ENCODE measurements at regions not wholly inside any gene's neighbourhood (a gene's known extent, or its start where the extent isn't known, plus 50 kb on each side); places are given as distances from the start of the nearest gene placed in this dataset.

GRCh38 chr11:116171271-116172140 lies 601.3 kb downstream of the BUD13 start:
- DNase-seq = no peak

DNA sequence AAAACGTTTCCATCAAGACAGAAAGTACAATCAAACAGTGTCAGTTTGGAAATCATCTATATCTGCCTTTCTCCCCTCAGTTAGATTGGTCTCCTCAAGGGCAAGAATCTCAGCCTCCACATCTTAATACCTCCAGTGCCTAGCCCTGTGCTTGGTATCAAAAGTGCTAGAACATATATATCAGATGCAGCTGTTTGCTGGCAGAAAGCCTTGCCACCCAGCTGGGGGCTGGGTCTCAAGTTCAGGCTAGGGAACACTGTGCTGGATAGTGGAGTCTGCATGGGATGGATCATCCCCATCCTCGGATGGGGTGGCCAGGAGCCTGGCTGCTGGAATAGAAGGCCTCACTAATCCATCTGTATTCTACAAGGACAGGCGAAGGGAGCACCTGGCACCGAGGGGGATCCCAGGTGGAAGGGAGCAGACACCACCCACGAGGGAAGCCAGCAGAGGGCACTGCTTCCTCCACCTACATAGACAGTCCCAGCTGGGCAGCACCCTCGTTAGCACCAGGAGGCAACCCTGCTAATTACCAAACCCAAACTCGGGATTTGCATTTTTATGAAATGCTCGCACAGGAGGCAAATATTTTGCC lies 602.2 kb downstream of the BUD13 start:
- no peak for DNase-seq

DNA sequence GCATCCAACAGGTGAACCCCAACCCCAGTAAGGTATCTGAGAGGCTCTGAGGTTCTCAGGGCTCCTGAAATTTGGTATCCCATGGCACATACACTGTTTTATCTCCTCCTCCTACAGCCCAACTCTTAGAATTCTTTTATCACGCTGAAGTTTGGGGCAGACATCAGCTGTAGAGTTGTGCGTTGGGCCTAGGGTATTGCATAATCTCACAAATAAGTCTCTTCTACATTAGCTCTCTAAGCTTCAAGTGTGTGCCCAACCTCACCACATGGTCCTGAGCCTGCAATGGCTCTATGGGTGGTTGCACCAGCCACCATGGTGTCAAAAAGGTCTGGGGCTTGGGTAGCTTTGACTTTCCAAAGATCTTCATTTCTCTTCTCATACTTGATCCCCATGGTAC lies 603.0 kb downstream of the BUD13 start:
- DNase-seq = no peak

- DNase-seq = no peak
Observed at GRCh38 chr11:116168459-116168787, 604.4 kb downstream of the BUD13 start.

- no peak for DNase-seq
Observed at GRCh38 chr11:116167706-116168458, 604.9 kb downstream of the BUD13 start.

DNA sequence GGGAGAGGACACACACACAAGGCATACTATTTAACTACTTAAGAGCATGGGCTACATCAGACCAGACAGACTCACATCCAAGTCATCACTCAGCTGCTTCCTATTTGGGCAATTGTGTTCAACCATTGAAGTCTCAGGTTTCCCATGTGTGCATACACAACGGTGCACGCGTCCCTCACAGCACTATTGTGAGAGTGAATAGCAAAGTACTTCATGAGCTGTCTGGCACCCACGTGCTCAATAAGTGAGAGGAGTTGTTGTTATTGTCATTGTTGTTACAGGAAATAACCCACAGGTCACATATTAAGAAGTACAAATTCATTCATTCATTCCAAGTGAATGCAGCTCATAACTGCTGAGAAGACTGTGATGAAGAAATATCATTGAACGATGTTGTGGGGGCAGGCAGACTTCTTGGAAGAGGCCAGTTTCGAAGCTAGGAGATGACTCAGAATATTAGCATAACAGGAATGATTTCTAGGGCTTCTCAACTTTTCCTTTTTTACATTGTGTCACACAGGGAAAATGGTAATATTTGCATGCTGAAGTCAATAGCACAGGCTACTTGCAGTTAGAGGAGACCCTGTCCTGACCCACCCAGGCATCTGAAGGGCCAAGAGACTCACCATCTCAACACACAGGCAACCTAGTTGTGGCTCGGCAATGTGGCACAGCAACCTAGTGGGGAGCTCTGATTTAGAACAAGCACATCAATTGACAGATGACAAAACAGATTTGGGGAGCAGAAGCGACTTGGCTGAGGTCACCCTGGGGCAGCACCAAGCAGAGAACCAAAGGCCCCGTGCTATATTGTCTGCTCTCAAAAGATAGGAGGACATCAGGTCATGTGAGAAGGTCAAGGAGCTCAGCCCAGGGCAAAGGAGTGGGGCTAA lies 606.0 kb downstream of the BUD13 start:
- no peak for DNase-seq

GRCh38 chr11:116164843-116165242 lies 607.9 kb downstream of the BUD13 start:
- DNase-seq = no peak

DNA sequence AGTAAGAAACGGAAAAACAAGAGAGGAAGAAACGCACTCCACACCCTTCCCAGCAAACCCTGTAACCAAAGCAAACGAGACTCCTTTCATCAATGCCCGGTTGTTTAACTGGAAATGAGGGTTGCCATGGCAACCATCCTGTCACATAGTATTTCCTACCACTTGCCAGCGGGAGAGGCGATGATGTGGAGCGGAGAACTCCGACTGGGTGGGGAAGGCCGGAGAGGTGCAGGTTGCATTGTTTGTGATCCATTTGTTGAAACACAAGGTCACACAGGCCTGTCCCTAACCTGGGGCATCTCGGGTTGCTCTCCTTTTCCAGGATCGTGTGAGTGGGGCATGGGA lies 609.9 kb downstream of the BUD13 start:
- DNase-seq = no peak

GRCh38 chr11:116162086-116162885 lies 610.5 kb downstream of the BUD13 start:
- no peak for DNase-seq

DNA sequence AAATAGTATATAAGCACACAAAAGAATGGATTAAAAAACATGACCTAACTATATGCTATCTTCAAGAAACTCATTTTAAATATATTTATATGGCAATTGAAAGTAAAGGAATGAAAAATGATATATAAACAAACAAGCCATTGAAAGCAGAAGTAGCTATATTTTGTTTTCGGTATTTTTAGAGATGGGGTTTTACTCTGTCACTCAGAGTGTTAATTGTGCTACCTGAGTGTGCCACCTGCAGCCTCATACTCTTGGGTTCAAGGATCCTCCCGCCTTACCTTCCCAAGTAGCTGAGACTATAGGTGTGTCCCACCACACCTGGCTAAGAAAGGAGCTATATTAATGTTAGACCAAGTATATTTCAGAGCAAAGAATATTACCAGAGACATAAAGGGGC lies 624.1 kb downstream of the BUD13 start:
- no peak for DNase-seq

- DNase-seq = no peak
Observed at GRCh38 chr11:116148056-116148455, 624.7 kb downstream of the BUD13 start.

DNA sequence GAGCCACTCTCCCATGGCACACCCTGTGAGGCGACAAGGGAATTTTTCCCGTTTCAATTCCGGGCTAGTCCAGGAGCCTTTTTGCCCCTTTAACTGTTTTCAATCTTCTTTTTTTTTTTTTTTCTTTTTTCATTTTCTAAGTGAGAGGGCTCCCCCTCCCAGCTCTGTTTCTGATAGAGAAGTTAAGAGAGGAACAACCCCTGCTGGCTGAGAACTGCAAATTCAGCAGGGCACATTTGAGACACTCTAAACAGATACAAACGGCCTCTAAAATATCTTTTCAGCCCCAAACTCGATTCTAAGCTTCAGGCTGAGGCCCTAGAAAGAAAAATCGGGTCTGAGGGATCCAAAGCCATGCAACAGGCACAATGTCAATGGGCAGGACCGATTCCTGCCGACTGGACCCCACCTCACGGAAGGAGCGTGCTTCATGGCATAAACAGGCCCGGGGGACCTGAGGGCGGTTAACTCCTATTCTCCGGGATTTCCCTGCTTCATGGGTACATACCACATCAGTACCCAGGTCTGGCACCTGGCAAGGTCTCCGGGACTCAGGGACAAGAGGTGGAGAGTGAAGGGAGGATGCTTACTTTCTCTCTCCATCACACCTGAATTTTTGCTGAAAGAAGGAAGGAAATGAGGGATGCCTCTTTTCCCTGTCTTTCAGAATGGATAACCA lies 627.5 kb downstream of the BUD13 start:
- DNase-seq = no peak

- no peak for DNase-seq
Observed at GRCh38 chr11:116144387-116144958, 628.3 kb downstream of the BUD13 start.

- DNase-seq = no peak
Observed at GRCh38 chr11:116138280-116138679, 634.1 kb upstream of the CADM1 start.

- no peak for DNase-seq
Observed at GRCh38 chr11:116137753-116138152, 633.5 kb upstream of the CADM1 start.

DNA sequence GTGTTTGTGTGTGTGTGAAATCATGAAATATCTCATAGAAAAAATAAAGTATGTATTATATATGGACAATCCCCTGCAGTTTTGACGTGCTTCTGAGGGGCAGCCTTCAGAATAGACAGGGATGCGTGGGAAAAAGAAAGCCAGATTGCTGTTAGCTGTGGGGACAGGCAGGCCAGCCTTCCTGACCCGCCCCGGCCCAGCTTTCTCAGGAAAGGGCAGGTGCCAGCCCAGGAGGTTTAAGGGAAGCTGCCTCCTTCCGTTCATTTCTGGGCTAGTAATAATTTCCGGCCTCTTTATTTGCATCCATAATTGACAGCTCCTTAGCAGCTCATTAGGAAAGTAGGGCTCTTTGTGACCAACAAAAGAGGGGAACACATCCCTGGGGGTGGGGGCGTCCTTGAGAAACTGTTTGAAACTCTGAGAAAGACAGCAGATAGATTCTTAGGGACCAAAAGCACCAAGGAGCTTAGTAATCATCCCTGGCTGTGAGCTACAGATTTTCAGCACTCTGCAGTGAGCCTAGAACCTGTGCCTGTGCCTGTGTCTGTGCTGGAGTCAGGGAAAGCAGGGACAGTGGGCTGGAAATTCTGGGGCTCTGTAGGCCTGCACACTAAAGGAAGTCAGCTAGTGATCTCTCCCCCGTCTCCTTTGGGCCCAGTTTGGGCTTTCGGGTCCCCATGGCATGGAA lies 632.9 kb upstream of the CADM1 start:
- no peak for DNase-seq

GRCh38 chr11:116135891-116136290 lies 631.7 kb upstream of the CADM1 start:
- DNase-seq = no peak

GRCh38 chr11:116134450-116134849 lies 630.2 kb upstream of the CADM1 start:
- no peak for DNase-seq

DNA sequence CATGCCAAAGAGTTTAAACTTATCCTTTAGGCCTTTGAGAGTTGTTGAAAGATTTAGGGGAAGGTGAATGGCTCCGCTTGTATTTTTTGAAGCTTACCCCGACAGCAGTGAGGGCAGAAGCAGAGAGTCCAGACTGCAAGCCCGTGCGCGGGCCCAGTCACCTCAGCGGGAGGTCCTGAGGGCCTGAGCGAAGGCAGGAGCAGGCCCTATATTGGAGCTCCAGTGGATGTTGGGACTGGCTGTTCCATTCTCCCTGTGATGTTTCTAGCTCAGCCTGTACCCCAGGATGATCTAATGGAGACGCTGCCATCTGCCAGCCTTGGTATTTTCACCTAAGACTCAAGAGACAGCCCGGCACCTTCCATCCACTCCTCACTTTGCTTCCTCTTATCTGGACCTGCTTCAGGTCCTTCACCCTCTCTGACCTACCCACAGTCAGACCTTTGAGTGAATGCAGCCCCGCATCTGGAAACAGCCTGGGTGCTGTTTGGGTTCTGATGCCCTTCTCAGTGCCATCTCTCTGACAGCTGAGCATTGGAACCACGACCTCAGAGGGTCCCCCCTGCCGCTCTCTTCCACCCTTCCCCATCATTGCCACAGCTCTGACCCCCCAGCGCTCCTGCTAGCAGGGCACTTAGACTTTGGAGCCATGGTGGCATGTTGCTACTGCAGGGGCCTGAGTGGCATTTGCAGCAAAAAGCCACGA lies 628.2 kb upstream of the CADM1 start:
- DNase-seq = no peak

DNA sequence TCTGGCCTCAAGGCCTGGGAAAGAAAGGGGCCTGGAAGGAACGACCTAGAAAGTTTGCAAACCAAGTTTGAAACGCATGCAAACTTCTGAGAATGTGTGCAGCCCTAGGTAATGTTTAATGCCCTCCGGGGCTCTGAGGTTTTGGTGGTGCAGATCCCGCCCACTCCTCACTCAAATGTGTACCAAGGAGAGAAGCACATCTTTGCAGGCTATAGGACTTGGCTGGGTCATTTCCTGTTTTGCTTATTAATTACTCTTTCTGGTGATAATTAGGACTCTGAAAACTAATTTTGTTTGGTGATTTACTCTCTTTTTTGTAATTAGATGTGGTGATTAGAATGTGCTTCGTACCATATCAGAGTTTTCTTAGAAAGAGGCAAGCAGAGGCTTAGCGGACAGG lies 625.9 kb upstream of the CADM1 start:
- DNase-seq = no peak

All from EL (cell line).